B cell (primary cell): ENCODE measurements at regions not wholly inside any gene's neighbourhood (a gene's known extent, or its start where the extent isn't known, plus 50 kb on each side); places are given as distances from the start of the nearest gene placed in this dataset.

Experiments
- ATAC-seq: fragments of 200-7000 bp; cut with Tn5 transposase; one replicate; pipeline ENCODE4 v1.10.0; 2021; ENCODE audit warnings: low read depth, mild to moderate bottlenecking, moderate number of reproducible peaks, moderate library complexity
- CTCF ChIA-PET: fragments of 350-600 bp; sonication (Branson Sonifier 250); formaldehyde crosslinking; loops from one replicate; lab custom pipeline; 2021; ENCODE audit warnings: antibody characterized with exemption, inconsistent platforms; lab: Charles Lee
- POLR2A ChIA-PET: fragments of 350-600 bp; sonication (Branson Sonifier 250); formaldehyde crosslinking; loops from one replicate; lab custom pipeline; 2021; ENCODE audit warnings: antibody characterized with exemption; lab: Charles Lee
- DNase-seq: peaks from one replicate; pipeline ENCODE4 v3.0.0; 2013
- H2AFZ ChIP-seq: 2 replicates; pipeline ENCODE4 v1.6.1; 2012; ENCODE audit warnings: mild to moderate bottlenecking, low read depth, low read length; ENCODE audit not compliant: insufficient read depth, poor library complexity, severe bottlenecking
- H3K27ac ChIP-seq, 2 donors: 1 replicate in 1 of 2; 2 replicates in 1 of 2; pipeline ENCODE4 v1.5.1; 2012 to 2013; ENCODE audit warnings: low read length in 2 of 2, mild to moderate bottlenecking in 2 of 2, moderate library complexity in 1 of 2
- H3K27me3 ChIP-seq, 4 experiments: fragments of 200-600 bp in 1 of 4; sonication (generic) in 1 of 4; replicated peaks in 1 of 4; 1 replicate in 2 of 4; 2 replicates in 2 of 4; pipeline versions ENCODE4 v1.6.1 to v1.7.0; 2013 to 2016; ENCODE audit warnings: low read length in 3 of 4, mild to moderate bottlenecking in 2 of 4, mixed read lengths in 1 of 4, moderate library complexity in 1 of 4; ENCODE audit not compliant: insufficient read depth in 4 of 4, control insufficient read depth in 3 of 4; ENCODE audit errors: control extremely low read depth in 1 of 4
- H3K36me3 ChIP-seq, 2 experiments: replicated peaks in 1 of 2; 1 replicate in 1 of 2; 2 replicates in 1 of 2; pipeline versions ENCODE4 v1.6.1 to v1.7.1; 2013; ENCODE audit warnings: low read length in 1 of 2; ENCODE audit not compliant: insufficient read depth in 2 of 2, control insufficient read depth in 1 of 2; ENCODE audit errors: control extremely low read depth in 1 of 2, extremely low read depth in 1 of 2
- H3K4me1 ChIP-seq, 2 donors: fragments of 200-600 bp in 1 of 2; sonication (generic) in 1 of 2; 1 replicate in 1 of 2; 2 replicates in 1 of 2; pipeline versions ENCODE4 v1.5.1 to v1.6.1; 2013 to 2017; ENCODE audit warnings: low read length in 2 of 2; ENCODE audit not compliant: control insufficient read depth in 2 of 2, insufficient read depth in 2 of 2
- H3K4me2 ChIP-seq: replicated peaks from 2 replicates; pipeline ENCODE3; 2012; ENCODE audit warnings: mild to moderate bottlenecking, low read depth, low read length; ENCODE audit not compliant: poor library complexity, severe bottlenecking
- H3K4me3 ChIP-seq, 5 experiments: fragments of 200-600 bp in 1 of 5; sonication (generic) in 1 of 5; 1 replicate in 3 of 5; 2 replicates in 2 of 5; pipeline versions ENCODE4 v1.5.1 to v1.7.0; 2011 to 2016; ENCODE audit warnings: low read length in 4 of 5, mild to moderate bottlenecking in 4 of 5, low read depth in 2 of 5, control low read depth in 1 of 5, moderate library complexity in 1 of 5; ENCODE audit not compliant: insufficient read depth in 1 of 5; ENCODE audit errors: control extremely low read depth in 1 of 5, extremely low read depth in 1 of 5
- H3K79me2 ChIP-seq: fragments of 200-600 bp; sonication (generic); one replicate; pipeline ENCODE4 v1.6.0; 2016; ENCODE audit warnings: low read length; ENCODE audit not compliant: control insufficient read depth, insufficient read depth
- H3K9ac ChIP-seq: fragments of 200-600 bp; sonication (generic); 2 replicates; pipeline ENCODE4 v1.6.1; 2017; ENCODE audit warnings: mild to moderate bottlenecking, low read length, moderate library complexity
- H3K9me3 ChIP-seq, 3 donors: one replicate each; pipeline versions ENCODE4 v1.6.1 to v1.7.1; 2013; ENCODE audit warnings: low read length in 2 of 3; ENCODE audit not compliant: control insufficient read depth in 2 of 3, insufficient read depth in 1 of 3; ENCODE audit errors: control extremely low read depth in 1 of 3
- H4K20me1 ChIP-seq: 2 replicates; pipeline ENCODE4 v1.6.0; 2012; ENCODE audit warnings: mild to moderate bottlenecking, low read length; ENCODE audit not compliant: insufficient read depth, control insufficient read depth, poor library complexity, severe bottlenecking
- H3K27ac Mint-ChIP-seq: one replicate; pipeline ENCODE4 v1.8.0; 2021; ENCODE audit warnings: mixed read lengths
- H3K27me3 Mint-ChIP-seq: one replicate; pipeline ENCODE4 v1.8.0; 2021; ENCODE audit warnings: mixed read lengths
- H3K4me1 Mint-ChIP-seq: one replicate; pipeline ENCODE4 v1.8.0; 2021; ENCODE audit warnings: mixed read lengths
- H3K4me3 Mint-ChIP-seq: one replicate; pipeline ENCODE4 v1.8.0; 2021; ENCODE audit warnings: mixed read lengths
- H3K9me3 Mint-ChIP-seq: one replicate; pipeline ENCODE4 v1.8.0; 2022; ENCODE audit warnings: mixed read lengths; ENCODE audit not compliant: insufficient read depth
- CTCF ChIP-seq: fragments of 200-600 bp; IDR thresholded peaks from one replicate; pipeline ENCODE4 v1.8.0; 2022; ENCODE audit warnings: antibody characterized with exemption, mild to moderate bottlenecking
- EZH2 ChIP-seq: IDR thresholded peaks from 2 replicates; pipeline ENCODE4 v1.6.1; 2012; ENCODE audit warnings: borderline replicate concordance, low read depth, mild to moderate bottlenecking, moderate library complexity, low read length; ENCODE audit not compliant: insufficient read depth, poor library complexity, severe bottlenecking
- WGBS: methylation state at CpG from one replicate; pipeline ENCODE4 v1.1.5; 2013; ENCODE audit warnings: missing lambda C conversion rate; ENCODE audit not compliant: insufficient coverage; 5-methylcytosine and 5-hydroxymethylcytosine counted together
- intact Hi-C: fragments of 100-400 bp; cut with micrococcal nuclease; formaldehyde crosslinking; loops from one replicate; pipeline ENCODE4 v1.10.0; 2022

- ChIA-PET POLR2A (no interaction called here), CTCF (no interaction called here)
- Histone ChIP-seq H3K9ac (no peak overlapping the region), H3K27ac (no peak overlapping the region), H2AFZ (no peak overlapping the region), H3K36me3 (no peaks in the 10 kb centered on the region), H3K27me3 (no peaks in the 10 kb centered on the region), H4K20me1 (no peaks in the 10 kb centered on the region), H3K4me2 (no peak overlapping the region), H3K79me2 (no peaks in the 10 kb centered on the region), H3K4me1 (no peaks in the 10 kb centered on the region), H3K9me3 (peaks cover 0 to 4% (median 0%) of the 10 kb centered on the region in 3 donors), H3K4me3 (no peak overlapping the region)
- no peaks in the 10 kb centered on the region for H3K9me3 Mint-ChIP-seq
- DNase-seq: no peak
- TF ChIP-seq CTCF: no peak
- TF ChIP-seq EZH2: no peak
- intact Hi-C loops: no loop called here
- 64% methylated on average over 7 of the region's 7 CpGs for WGBS
- no peaks in the 10 kb centered on the region for H3K4me1 Mint-ChIP-seq
- ATAC-seq: no peak
- H3K27ac Mint-ChIP-seq: no peak overlapping the region
- no peaks in the 10 kb centered on the region for H3K27me3 Mint-ChIP-seq
- H3K4me3 Mint-ChIP-seq: no peak overlapping the region
These were observed 255.6 kb downstream of the DHX15 start for GRCh38 chr4:24328711-24329110.

- Histone ChIP-seq H4K20me1 (no peaks in the 10 kb centered on the region), H3K4me3 (no peak overlapping the region), H3K4me2 (no peak overlapping the region), H3K4me1 (no peaks in the 10 kb centered on the region), H3K79me2 (no peaks in the 10 kb centered on the region), H3K9ac (no peak overlapping the region), H3K27ac (no peak overlapping the region), H2AFZ (no peak overlapping the region), H3K36me3 (no peaks in the 10 kb centered on the region), H3K9me3 (peaks cover 0 to 4% (median 0%) of the 10 kb centered on the region in 3 donors), H3K27me3 (no peaks in the 10 kb centered on the region)
- no CpG with 5 or more reads among the region's 1 CpG for WGBS
- ATAC-seq: no peak
- no peak for DNase-seq
- ChIA-PET POLR2A (no interaction called here), CTCF (no interaction called here)
- no peaks in the 10 kb centered on the region for H3K27me3 Mint-ChIP-seq
- no peak overlapping the region for H3K4me3 Mint-ChIP-seq
- no peak for TF ChIP-seq CTCF
- TF ChIP-seq EZH2: no peak
- no peak overlapping the region for H3K27ac Mint-ChIP-seq
- no peaks in the 10 kb centered on the region for H3K9me3 Mint-ChIP-seq
- intact Hi-C loops: no loop called here
- no peaks in the 10 kb centered on the region for H3K4me1 Mint-ChIP-seq
These were observed 256.0 kb downstream of the DHX15 start for GRCh38 chr4:24328310-24328709.
